DND-41 (cell line): ENCODE measurements at regions not wholly inside any gene's neighbourhood (a gene's known extent, or its start where the extent isn't known, plus 50 kb on each side); places are given as distances from the start of the nearest gene placed in this dataset.

Experiments used
- ATAC-seq: fragments of 200-7000 bp; cut with Tn5 transposase; 3 replicates; pipeline ENCODE4 v1.9.1; 2021; ENCODE audit warnings: low read depth; ENCODE audit not compliant: insufficient read depth
- DNase-seq: peaks from one replicate; pipeline ENCODE4 v3.0.0-alpha.2; 2020
- H2AFZ ChIP-seq: 2 replicates; pipeline ENCODE4 v1.6.0; 2012; ENCODE audit warnings: low read depth, low read length
- H3K27ac ChIP-seq: 2 replicates; pipeline ENCODE4 v1.5.1; 2012; ENCODE audit warnings: low read length, inconsistent platforms
- H3K27me3 ChIP-seq: fragments of 200-600 bp; sonication (generic); 2 replicates; pipeline ENCODE4 v1.6.0; 2012; ENCODE audit warnings: low read length, mild to moderate bottlenecking, inconsistent platforms; ENCODE audit not compliant: insufficient read depth, poor library complexity
- H3K36me3 ChIP-seq: 2 replicates; pipeline ENCODE4 v1.5.1; 2012; ENCODE audit warnings: low read length, inconsistent platforms; ENCODE audit not compliant: insufficient read depth
- H3K4me1 ChIP-seq: 2 replicates; pipeline ENCODE4 v1.5.1; 2012; ENCODE audit warnings: mild to moderate bottlenecking, low read length; ENCODE audit not compliant: insufficient read depth
- H3K4me2 ChIP-seq: 2 replicates; pipeline ENCODE4 v1.6.0; 2012; ENCODE audit warnings: mild to moderate bottlenecking, moderate library complexity, low read length, inconsistent platforms; ENCODE audit not compliant: insufficient read depth
- H3K4me3 ChIP-seq, 2 experiments: fragments of 200-600 bp in 1 of 2; shearing (Covaris generic) in 1 of 2; 2 replicates each; pipeline ENCODE4 v1.5.1; 2012 to 2016; ENCODE audit warnings: inconsistent platforms in 2 of 2, low read length in 2 of 2, mild to moderate bottlenecking in 2 of 2, low read depth in 1 of 2, moderate library complexity in 1 of 2
- H3K79me2 ChIP-seq: 2 replicates; pipeline ENCODE4 v1.6.0; 2012; ENCODE audit warnings: low read length, inconsistent platforms; ENCODE audit not compliant: insufficient read depth
- H3K9ac ChIP-seq: 2 replicates; pipeline ENCODE4 v1.6.0; 2012; ENCODE audit warnings: low read depth, mild to moderate bottlenecking, inconsistent platforms, low read length, moderate library complexity
- H3K9me3 ChIP-seq: 2 replicates; pipeline ENCODE4 v1.5.1; 2012; ENCODE audit warnings: low read length, moderate library complexity, mild to moderate bottlenecking, inconsistent platforms; ENCODE audit not compliant: insufficient read depth, severe bottlenecking
- H4K20me1 ChIP-seq: 2 replicates; pipeline ENCODE4 v1.6.0; 2012; ENCODE audit warnings: low read length; ENCODE audit not compliant: insufficient read depth
- EZH2 ChIP-seq: IDR thresholded peaks from 3 replicates; pipeline ENCODE4 v1.6.1; 2012; ENCODE audit warnings: borderline replicate concordance, low read depth, mild to moderate bottlenecking, moderate library complexity, low read length, inconsistent platforms; ENCODE audit not compliant: severe bottlenecking
- TF ChIP-seq, protein P1 (sequence below): IDR thresholded peaks from 2 replicates; pipeline ENCODE4 v1.5.1; 2012; ENCODE audit warnings: borderline replicate concordance, low read length, moderate library complexity, mild to moderate bottlenecking; ENCODE audit not compliant: poor library complexity, severe bottlenecking; ENCODE audit errors: extremely low read depth

DNA sequence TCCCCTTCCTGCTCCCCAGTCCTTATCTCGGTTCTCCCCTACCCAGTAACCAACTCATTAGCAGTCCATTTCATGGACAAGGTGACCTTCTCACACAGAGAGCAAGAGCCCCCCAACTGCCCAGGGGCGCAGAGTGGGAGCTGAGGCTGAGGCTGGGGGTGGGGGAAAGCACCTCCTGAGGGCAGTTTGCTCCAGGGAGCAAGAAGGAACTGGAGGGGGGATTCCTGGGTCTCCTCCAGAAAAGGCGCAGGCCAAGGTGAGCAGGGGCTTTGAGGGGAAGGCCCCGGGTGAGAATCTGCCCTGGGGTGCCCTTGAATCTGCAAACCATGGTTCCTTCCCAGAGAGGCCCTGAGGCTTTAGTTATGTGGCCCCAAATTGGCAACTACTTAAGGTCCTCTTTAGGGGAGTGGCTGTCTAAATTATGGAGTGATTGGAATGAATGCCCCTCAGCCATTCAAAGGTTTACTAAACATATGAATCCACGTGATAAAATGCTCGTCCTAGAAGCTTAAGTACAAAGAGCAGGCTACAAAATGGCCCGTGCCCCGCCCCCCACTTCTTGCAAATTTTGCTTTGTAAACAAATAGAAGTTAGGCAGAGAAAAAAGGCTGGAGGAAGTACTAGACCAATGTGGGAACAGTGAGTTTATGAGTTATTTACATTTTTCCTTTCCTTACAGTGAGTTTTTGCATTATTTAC lies 123.5 kb upstream of the HS6ST1 start:
- no peak overlapping the region for H3K4me3 ChIP-seq
- H3K4me2 ChIP-seq = no peak overlapping the region
- H4K20me1 ChIP-seq = no peaks in the 10 kb centered on the region
- no peaks in the 10 kb centered on the region for H3K36me3 ChIP-seq
- no peak overlapping the region for H2AFZ ChIP-seq
- H3K27ac ChIP-seq = peak overlapping the region; percentile 14; the same call in 1 of the 2 replicates
- no peak for ATAC-seq
- H3K9me3 ChIP-seq = no peaks in the 10 kb centered on the region
- no peak overlapping the region for H3K9ac ChIP-seq
- peak; percentile 2 for DNase-seq
- peaks cover 5% of the 10 kb centered on the region for H3K4me1 ChIP-seq
- no peaks in the 10 kb centered on the region for H3K27me3 ChIP-seq
- no peak for TF ChIP-seq EZH2
- TF ChIP-seq, protein P1, sequence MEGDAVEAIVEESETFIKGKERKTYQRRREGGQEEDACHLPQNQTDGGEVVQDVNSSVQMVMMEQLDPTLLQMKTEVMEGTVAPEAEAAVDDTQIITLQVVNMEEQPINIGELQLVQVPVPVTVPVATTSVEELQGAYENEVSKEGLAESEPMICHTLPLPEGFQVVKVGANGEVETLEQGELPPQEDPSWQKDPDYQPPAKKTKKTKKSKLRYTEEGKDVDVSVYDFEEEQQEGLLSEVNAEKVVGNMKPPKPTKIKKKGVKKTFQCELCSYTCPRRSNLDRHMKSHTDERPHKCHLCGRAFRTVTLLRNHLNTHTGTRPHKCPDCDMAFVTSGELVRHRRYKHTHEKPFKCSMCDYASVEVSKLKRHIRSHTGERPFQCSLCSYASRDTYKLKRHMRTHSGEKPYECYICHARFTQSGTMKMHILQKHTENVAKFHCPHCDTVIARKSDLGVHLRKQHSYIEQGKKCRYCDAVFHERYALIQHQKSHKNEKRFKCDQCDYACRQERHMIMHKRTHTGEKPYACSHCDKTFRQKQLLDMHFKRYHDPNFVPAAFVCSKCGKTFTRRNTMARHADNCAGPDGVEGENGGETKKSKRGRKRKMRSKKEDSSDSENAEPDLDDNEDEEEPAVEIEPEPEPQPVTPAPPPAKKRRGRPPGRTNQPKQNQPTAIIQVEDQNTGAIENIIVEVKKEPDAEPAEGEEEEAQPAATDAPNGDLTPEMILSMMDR = no peak
- no peaks in the 10 kb centered on the region for H3K79me2 ChIP-seq

DNA sequence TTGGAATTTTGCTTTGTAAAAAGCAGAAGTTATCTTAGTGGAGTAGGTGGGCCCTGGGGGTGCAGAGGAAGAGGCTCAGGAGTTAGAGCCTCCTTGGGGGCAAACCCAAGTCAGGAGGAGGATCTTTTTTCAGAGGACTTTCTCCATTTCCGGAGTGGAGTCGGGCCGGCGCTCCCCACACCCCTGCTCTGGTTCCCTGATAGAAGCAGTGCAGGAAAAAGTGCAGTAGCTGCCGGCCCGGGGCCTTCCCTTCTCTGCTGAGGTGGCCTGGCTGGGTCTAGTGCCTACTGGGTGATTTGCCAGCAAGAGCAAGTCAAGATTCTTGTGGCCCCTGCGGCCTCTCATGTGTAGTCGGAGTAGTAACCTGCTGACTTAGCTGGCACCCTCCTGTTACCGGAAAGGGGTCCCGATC lies 124.2 kb upstream of the HS6ST1 start:
- no peak overlapping the region for H2AFZ ChIP-seq
- peaks cover 3% of the 10 kb centered on the region; the same call in 1 of the 2 replicates for H3K4me1 ChIP-seq
- H3K27ac ChIP-seq = no peak overlapping the region
- no peak overlapping the region for H3K4me2 ChIP-seq
- no peak overlapping the region for H3K9ac ChIP-seq
- H4K20me1 ChIP-seq = no peaks in the 10 kb centered on the region
- no peaks in the 10 kb centered on the region for H3K9me3 ChIP-seq
- no peaks in the 10 kb centered on the region for H3K27me3 ChIP-seq
- no peak overlapping the region for H3K4me3 ChIP-seq
- H3K79me2 ChIP-seq = no peaks in the 10 kb centered on the region
- H3K36me3 ChIP-seq = no peaks in the 10 kb centered on the region
- peak; percentile 1 for DNase-seq
- ATAC-seq = no peak
- TF ChIP-seq EZH2 = no peak
- TF ChIP-seq, protein P1 = no peak

DNA sequence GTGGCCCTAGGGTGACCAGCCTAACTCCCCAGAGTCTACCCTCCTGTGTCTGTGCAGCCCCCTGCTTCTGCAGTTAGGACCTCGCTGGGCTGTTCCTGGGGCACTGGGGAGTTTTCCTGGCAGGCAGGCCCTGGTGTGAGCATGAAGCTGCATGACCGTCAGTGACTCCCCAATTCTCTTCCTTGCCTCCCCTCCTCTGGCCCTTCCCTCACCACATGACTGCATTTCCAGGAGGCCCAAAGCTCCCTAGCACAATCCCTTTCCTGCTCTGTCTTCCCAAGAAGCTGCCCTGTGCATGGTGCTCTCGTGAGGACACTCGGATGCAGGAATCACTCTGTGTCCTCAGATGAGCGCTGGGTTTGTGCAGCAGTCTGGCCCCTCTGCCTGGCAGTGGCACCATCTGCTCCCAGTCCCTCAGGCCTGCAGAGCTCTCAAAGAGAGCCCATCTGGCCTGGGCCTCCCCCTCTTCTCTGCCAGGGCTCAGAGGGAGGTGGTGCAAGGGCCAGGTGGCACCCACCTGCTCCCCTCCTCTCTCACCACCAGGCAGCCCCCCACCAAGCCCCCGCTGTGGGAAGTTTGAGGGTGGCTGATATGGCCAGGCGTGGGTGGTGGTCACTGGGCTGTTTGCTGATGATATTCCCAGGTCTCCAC lies 125.6 kb upstream of the HS6ST1 start:
- H2AFZ ChIP-seq = no peak overlapping the region
- DNase-seq = peak; percentile 10
- H3K4me3 ChIP-seq = no peak overlapping the region
- no peak overlapping the region for H3K27ac ChIP-seq
- no peaks in the 10 kb centered on the region for H3K27me3 ChIP-seq
- no peaks in the 10 kb centered on the region for H4K20me1 ChIP-seq
- peaks cover 2% of the 10 kb centered on the region; the same call in 1 of the 2 replicates for H3K4me1 ChIP-seq
- H3K4me2 ChIP-seq = no peak overlapping the region
- H3K9ac ChIP-seq = no peak overlapping the region
- peak; percentile 35; the same call in 1 of the 3 replicates for ATAC-seq
- TF ChIP-seq, protein P1 = no peak
- TF ChIP-seq EZH2 = no peak
- H3K79me2 ChIP-seq = no peaks in the 10 kb centered on the region
- no peaks in the 10 kb centered on the region for H3K9me3 ChIP-seq
- H3K36me3 ChIP-seq = no peaks in the 10 kb centered on the region
